HFFc6 (cell line): ENCODE measurements at regions not wholly inside any gene's neighbourhood (a gene's known extent, or its start where the extent isn't known, plus 50 kb on each side); places are given as distances from the start of the nearest gene placed in this dataset.
"Not testable (repeated sequence)": the region's sequence is repeated elsewhere in the genome, so short reads cannot be mapped to it uniquely, and the experiment has no call there.

Experiments used
- DNase-seq: peaks from one replicate; pipeline ENCODE4 v3.0.0-alpha.2; 2018
- H3K27ac Mint-ChIP-seq: 2 replicates; pipeline ENCODE4 v1.8.0; 2020; ENCODE audit warnings: mild to moderate bottlenecking, mixed read lengths
- H3K27me3 Mint-ChIP-seq: 2 replicates; pipeline ENCODE4 v1.8.0; 2021; ENCODE audit warnings: mild to moderate bottlenecking, moderate library complexity, mixed read lengths; ENCODE audit not compliant: insufficient read depth
- H3K36me3 Mint-ChIP-seq: 2 replicates; pipeline ENCODE4 v1.8.0; 2021; ENCODE audit warnings: low read depth, mixed read lengths
- H3K4me1 Mint-ChIP-seq: 2 replicates; pipeline ENCODE4 v1.8.0; 2020; ENCODE audit warnings: low read depth, mixed read lengths
- H3K4me3 Mint-ChIP-seq: 2 replicates; pipeline ENCODE4 v1.8.0; 2020; ENCODE audit warnings: mild to moderate bottlenecking, moderate library complexity, mixed read lengths
- H3K9me3 Mint-ChIP-seq: 2 replicates; pipeline ENCODE4 v1.8.0; 2020; ENCODE audit warnings: mild to moderate bottlenecking, mixed read lengths
- TF ChIP-seq, protein P1 (sequence below): fragments of 200-600 bp; sonication (generic); IDR thresholded peaks from 2 replicates; pipeline ENCODE4 v1.5.0; 2021; ENCODE audit warnings: antibody characterized with exemption, mild to moderate bottlenecking

DNA sequence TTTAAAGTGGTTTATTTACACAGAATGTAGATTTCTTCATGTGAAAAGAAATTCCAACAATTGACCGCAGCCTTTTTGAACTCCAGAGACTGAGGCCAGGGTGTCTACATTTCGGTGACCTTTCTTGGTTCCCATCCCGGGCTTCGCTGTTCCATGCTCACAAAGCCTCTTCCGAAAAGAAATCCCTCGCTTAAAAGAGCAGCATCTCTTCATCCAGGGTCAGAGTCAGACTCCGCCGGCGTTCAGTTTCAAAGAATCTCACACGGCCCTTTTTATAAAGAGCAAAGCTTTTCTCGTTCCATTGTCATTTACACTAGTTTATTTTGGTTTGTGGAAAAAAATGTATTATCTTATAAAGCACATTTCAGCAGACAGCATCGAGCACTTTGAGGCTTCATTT is 530.6 kb upstream of the B3GAT1 start:
- Mint-ChIP-seq H3K4me1 (no peaks in the 10 kb centered on the region), H3K27ac (no peak overlapping the region), H3K9me3 (peaks cover 49% of the 10 kb centered on the region), H3K27me3 (peaks cover 1% of the 10 kb centered on the region; the same call in 1 of the 2 replicates), H3K36me3 (peaks cover 7% of the 10 kb centered on the region; the same call in 1 of the 2 replicates), H3K4me3 (no peak overlapping the region)
- DNase-seq, result no peak
- TF ChIP-seq, protein P1, sequence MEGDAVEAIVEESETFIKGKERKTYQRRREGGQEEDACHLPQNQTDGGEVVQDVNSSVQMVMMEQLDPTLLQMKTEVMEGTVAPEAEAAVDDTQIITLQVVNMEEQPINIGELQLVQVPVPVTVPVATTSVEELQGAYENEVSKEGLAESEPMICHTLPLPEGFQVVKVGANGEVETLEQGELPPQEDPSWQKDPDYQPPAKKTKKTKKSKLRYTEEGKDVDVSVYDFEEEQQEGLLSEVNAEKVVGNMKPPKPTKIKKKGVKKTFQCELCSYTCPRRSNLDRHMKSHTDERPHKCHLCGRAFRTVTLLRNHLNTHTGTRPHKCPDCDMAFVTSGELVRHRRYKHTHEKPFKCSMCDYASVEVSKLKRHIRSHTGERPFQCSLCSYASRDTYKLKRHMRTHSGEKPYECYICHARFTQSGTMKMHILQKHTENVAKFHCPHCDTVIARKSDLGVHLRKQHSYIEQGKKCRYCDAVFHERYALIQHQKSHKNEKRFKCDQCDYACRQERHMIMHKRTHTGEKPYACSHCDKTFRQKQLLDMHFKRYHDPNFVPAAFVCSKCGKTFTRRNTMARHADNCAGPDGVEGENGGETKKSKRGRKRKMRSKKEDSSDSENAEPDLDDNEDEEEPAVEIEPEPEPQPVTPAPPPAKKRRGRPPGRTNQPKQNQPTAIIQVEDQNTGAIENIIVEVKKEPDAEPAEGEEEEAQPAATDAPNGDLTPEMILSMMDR, result no peak

DNA sequence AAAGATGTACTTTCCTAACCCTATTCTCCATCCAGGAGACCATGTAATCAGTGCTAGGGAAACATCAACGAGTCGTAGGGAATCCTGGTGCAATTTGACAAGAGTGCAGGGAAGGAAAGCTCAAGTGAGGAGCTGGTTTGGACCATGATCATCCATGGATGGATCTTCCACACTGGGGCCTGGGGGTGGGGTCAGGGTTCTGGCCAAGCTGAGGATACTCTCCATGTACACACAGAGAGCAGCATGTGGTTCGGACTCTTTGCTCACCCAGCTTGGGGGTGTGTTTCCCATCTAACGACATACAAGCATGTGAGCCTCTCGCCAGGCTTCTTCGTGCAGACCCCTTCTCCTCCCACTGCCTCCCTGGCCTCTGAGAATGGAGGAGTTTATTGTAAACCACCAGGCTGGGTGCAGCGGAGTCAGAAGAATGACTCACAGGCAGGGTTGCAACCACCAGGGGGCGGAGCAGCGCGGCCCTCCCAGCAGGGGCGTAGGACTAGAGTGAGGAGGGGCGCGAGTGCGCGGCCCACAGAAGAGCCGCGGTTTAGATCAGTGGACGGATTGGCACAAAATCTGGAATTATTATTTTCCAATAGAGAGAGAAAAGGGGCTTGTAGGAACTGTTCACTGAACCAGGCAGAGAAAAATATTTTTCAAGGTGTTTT is 530.0 kb upstream of the B3GAT1 start:
- not testable (repeated sequence) for H3K4me3 Mint-ChIP-seq, DNase-seq, H3K36me3 Mint-ChIP-seq, H3K27me3 Mint-ChIP-seq, H3K27ac Mint-ChIP-seq, H3K4me1 Mint-ChIP-seq
- H3K9me3 Mint-ChIP-seq, result peaks cover 45% of the 10 kb centered on the region

DNA sequence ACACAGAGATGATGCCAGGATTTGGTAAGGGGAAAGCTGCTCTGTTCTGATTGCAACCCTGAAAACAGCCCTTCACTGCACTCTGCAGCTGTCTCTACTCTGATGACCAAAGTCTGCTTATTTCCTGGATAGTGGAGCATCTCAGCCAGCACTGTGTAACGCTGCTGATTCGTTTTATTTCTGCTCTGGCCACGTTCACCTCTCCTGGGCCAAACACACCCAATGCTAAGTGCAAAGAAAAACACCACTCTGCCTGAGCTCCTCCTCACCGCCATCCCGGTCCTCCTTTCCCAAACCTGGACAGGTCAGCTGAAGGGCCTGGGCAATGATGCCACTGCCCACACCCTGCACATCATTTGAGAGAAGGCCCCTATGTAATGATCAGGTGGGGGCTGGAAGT is 529.3 kb upstream of the B3GAT1 start:
- no peak overlapping the region for H3K27ac Mint-ChIP-seq
- DNase-seq, result no peak

DNA sequence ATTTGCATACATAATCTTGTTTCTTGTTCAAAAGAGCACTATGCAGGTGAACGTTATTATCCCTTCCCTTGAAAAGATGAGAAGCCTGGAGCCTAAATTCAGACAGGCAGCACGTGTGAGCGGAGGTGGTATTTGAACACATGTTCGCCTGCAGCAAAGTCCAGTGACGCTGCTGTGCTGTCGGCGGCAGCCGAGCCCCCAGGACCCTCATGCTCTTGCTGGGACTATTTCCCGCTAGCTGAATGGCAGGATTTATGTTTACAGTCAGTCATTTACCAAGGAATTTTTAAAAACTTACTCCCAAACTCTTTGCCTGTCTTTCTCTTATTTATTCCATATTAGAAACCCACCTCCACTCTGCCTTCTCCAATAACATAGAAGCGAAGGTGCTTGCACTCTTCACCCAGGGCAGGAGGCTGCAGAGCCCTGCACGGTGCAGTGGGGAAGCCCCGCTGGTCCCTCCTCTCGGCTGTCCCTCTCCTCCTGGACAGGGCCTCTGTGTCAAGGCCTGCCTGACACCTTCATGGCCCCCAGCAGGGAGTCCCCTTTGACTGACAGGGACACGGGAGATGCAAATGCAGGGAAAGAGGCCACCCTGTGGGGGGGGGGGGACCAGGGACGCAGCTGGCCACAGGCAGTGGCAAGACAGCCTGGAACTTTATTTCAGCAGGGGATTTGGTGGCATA is 528.5 kb upstream of the B3GAT1 start:
- TF ChIP-seq, protein P1, result no peak
- no peak overlapping the region for H3K27ac Mint-ChIP-seq
- peaks cover 1% of the 10 kb centered on the region; the same call in 1 of the 2 replicates for H3K27me3 Mint-ChIP-seq
- H3K4me1 Mint-ChIP-seq, result no peaks in the 10 kb centered on the region
- H3K4me3 Mint-ChIP-seq, result no peak overlapping the region
- peaks cover 51% of the 10 kb centered on the region for H3K9me3 Mint-ChIP-seq
- H3K36me3 Mint-ChIP-seq, result peaks cover 7% of the 10 kb centered on the region; the same call in 1 of the 2 replicates
- no peak for DNase-seq

More for the DNA sequence above, 529.3 kb upstream of the B3GAT1 start:
- TF ChIP-seq, protein P1, result no peak
- Mint-ChIP-seq H3K4me1 (no peaks in the 10 kb centered on the region), H3K27me3 (peaks cover 1% of the 10 kb centered on the region; the same call in 1 of the 2 replicates), H3K9me3 (peaks cover 46% of the 10 kb centered on the region), H3K4me3 (no peak overlapping the region), H3K36me3 (peaks cover 7% of the 10 kb centered on the region; the same call in 1 of the 2 replicates)

DNA sequence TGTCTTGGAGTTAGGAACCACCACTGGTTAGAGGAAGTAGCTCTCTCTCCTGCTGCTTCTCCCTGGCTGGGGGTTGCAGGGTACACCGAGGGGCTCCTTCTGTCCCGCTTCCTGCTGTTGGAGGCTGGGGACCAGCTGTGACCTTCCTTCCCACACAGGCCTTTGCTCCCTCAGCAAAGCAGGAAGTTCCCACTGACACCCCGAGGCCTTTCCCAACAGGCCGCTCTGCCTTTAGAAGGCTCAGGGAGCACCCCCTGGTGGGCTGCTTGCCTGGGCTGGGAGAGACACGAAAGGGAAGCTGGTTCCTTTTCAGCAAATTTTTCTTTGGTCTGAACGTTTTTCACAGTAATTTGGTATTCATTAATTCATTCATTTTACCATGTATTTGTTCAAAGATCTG is 527.9 kb upstream of the B3GAT1 start:
- TF ChIP-seq, protein P1, result no peak
- H3K4me3 Mint-ChIP-seq, result no peak overlapping the region
- peaks cover 1% of the 10 kb centered on the region; the same call in 1 of the 2 replicates for H3K27me3 Mint-ChIP-seq
- DNase-seq, result no peak
- no peaks in the 10 kb centered on the region for H3K4me1 Mint-ChIP-seq
- no peak overlapping the region for H3K27ac Mint-ChIP-seq
- H3K9me3 Mint-ChIP-seq, result peaks cover 47% of the 10 kb centered on the region
- H3K36me3 Mint-ChIP-seq, result peaks cover 7% of the 10 kb centered on the region; the same call in 1 of the 2 replicates

DNA sequence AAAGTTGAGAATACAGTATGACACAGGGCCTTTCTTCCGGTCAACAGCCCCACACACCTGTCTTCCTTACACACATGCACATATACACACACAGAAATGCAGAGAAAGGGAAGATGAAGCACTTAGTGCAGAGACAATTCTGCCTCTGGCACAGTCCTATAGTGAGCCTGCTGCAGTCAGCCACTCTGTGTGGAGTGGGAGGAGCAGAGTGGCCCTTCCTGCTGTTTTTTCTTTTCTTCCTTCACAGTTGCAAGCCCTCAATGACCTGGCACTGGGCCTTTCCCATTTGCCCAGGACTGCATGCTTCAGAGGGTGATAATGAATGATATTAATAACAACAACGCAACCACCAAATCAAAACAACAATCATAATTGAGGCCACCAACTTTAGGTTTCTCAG is 527.0 kb upstream of the B3GAT1 start:
- Mint-ChIP-seq H3K4me3 (no peak overlapping the region), H3K9me3 (peaks cover 43% of the 10 kb centered on the region), H3K27ac (no peak overlapping the region), H3K36me3 (peaks cover 7% of the 10 kb centered on the region; the same call in 1 of the 2 replicates), H3K4me1 (no peaks in the 10 kb centered on the region), H3K27me3 (no peaks in the 10 kb centered on the region)
- TF ChIP-seq, protein P1, result no peak
- no peak for DNase-seq
